ENCODE measurements at regions not wholly inside any gene's neighbourhood (a gene's known extent, or its start where the extent isn't known, plus 50 kb on each side); places are given as distances from the start of the nearest gene placed in this dataset.

- TF ChIP-seq YY1 (IDR thresholded peaks at IDR 0.05; ENCODE audit: low read depth) (no peak), TAF1 (IDR thresholded peaks at IDR 0.05; ENCODE audit: low read depth) (no peak), EGR1 (IDR thresholded peaks at IDR 0.05) (no peak), CEBPB (IDR thresholded peaks at IDR 0.05) (no peak), CREB1 (IDR thresholded peaks at IDR 0.05; ENCODE audit: low read depth) (no peak), FOXM1 (IDR thresholded peaks at IDR 0.05; ENCODE audit: borderline replicate concordance, low read depth) (no peak), NFIC (IDR thresholded peaks at IDR 0.05) (no peak), EP300 (IDR thresholded peaks at IDR 0.05; ENCODE audit: borderline replicate concordance) (no peak), RAD21 (IDR thresholded peaks at IDR 0.05; ENCODE audit: low read depth) (no peak), MAX (IDR thresholded peaks at IDR 0.05) (no peak), ZBTB7A (IDR thresholded peaks at IDR 0.05; ENCODE audit: low read depth) (no peak), TCF12 (IDR thresholded peaks at IDR 0.05; ENCODE audit: low read depth) (no peak), TEAD4 (IDR thresholded peaks at IDR 0.05) (no peak)
- TF ChIP-seq, protein P1, sequence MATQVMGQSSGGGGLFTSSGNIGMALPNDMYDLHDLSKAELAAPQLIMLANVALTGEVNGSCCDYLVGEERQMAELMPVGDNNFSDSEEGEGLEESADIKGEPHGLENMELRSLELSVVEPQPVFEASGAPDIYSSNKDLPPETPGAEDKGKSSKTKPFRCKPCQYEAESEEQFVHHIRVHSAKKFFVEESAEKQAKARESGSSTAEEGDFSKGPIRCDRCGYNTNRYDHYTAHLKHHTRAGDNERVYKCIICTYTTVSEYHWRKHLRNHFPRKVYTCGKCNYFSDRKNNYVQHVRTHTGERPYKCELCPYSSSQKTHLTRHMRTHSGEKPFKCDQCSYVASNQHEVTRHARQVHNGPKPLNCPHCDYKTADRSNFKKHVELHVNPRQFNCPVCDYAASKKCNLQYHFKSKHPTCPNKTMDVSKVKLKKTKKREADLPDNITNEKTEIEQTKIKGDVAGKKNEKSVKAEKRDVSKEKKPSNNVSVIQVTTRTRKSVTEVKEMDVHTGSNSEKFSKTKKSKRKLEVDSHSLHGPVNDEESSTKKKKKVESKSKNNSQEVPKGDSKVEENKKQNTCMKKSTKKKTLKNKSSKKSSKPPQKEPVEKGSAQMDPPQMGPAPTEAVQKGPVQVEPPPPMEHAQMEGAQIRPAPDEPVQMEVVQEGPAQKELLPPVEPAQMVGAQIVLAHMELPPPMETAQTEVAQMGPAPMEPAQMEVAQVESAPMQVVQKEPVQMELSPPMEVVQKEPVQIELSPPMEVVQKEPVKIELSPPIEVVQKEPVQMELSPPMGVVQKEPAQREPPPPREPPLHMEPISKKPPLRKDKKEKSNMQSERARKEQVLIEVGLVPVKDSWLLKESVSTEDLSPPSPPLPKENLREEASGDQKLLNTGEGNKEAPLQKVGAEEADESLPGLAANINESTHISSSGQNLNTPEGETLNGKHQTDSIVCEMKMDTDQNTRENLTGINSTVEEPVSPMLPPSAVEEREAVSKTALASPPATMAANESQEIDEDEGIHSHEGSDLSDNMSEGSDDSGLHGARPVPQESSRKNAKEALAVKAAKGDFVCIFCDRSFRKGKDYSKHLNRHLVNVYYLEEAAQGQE (IDR thresholded peaks at IDR 0.05; ENCODE audit: low read depth) = no peak
Observed at GRCh38 chr15:25532269-25533140, 93.7 kb upstream of the UBE3A start.
